Natural killer cell treated with Interleukin-12 subunit alpha and Interleukin-12 subunit beta and Interleukin-15 and Interleukin-18, amount 100 ng/mL, for 72 hours (primary cell): ENCODE measurements at regions not wholly inside any gene's neighbourhood (a gene's known extent, or its start where the extent isn't known, plus 50 kb on each side); places are given as distances from the start of the nearest gene placed in this dataset.

Source experiments
- ATAC-seq, 2 donors: fragments of 150-1000 bp; cut with Tn5 transposase in 1 of 2; sonication (Bioruptor Pico), chemical (Tn5 transposase) in 1 of 2; 2 replicates each; pipeline ENCODE4 v1.10.0; 2021
- DNase-seq: peaks from one replicate; pipeline ENCODE4 v3.0.0; 2022; ENCODE audit warnings: low spot score
- H3K27ac Mint-ChIP-seq, 2 donors: 1 replicate in 1 of 2; 2 replicates in 1 of 2; pipeline ENCODE4 v1.8.0; 2022; ENCODE audit warnings: mixed read lengths in 2 of 2, mild to moderate bottlenecking in 1 of 2, moderate library complexity in 1 of 2
- H3K27me3 Mint-ChIP-seq, 2 donors: 1 replicate in 1 of 2; 2 replicates in 1 of 2; pipeline ENCODE4 v1.8.0; 2022; ENCODE audit warnings: mixed read lengths in 2 of 2
- H3K36me3 Mint-ChIP-seq: one replicate; pipeline ENCODE4 v1.8.0; 2022; ENCODE audit warnings: mixed read lengths
- H3K4me1 Mint-ChIP-seq, 2 donors: 1 replicate in 1 of 2; 2 replicates in 1 of 2; pipeline ENCODE4 v1.8.0; 2022; ENCODE audit warnings: low read depth in 2 of 2, mixed read lengths in 2 of 2, mild to moderate bottlenecking in 1 of 2
- H3K4me3 Mint-ChIP-seq: one replicate; pipeline ENCODE4 v1.8.0; 2022; ENCODE audit warnings: mixed read lengths
- H3K9me3 Mint-ChIP-seq: 2 replicates; pipeline ENCODE4 v1.8.0; 2022; ENCODE audit warnings: mixed read lengths

DNA sequence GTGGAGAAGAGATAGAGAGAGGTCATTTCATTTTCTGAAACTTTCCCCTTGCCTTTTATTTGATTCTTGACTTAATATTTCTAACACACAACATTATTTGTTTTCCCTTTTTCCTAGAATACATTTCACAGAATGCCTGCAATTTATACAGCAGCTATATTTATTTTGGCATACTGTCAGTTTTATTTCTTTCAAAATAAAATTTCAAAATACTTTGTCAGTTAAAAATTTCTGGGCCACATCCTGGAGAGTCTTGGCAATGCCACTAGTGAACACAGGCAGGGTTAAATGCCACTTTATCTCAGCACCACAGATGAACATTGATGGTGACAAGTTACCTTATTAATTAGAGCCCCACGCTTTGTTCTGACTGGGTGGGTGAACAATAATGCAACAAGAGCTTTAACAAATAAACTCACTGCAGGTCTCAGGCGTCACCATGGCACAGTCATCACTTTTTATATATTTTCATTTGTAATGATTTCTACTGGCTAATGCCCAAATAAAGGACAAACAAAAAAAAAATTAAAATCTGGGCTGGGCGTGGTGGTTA lies 494.0 kb downstream of the KIF20B start:
- Mint-ChIP-seq H3K9me3 (peaks cover 4% of the 10 kb centered on the region), H3K27me3 (no peaks in the 10 kb centered on the region), H3K27ac (no peak overlapping the region), H3K36me3 (no peaks in the 10 kb centered on the region), H3K4me3 (no peak overlapping the region), H3K4me1 (no peaks in the 10 kb centered on the region)
- ATAC-seq (no peak), DNase-seq (no peak)

DNA sequence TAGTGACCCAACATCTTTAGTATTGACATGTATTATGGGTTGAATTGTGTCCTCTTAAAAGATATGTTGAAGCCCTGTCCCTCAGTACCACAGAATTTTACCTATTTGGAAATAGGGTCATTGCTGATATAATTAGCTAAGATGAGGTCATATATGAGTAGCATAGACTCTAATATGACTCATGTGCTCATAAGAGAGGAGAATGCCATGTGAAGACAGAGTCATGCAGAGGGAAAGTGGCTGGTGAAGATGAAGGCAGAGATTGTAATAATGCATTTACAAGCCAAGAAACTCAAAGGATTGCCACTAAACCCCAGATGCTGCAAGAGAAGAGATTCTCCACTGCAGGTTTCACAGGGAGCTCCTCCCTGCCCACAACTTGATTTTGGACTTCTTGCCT lies 496.4 kb downstream of the KIF20B start:
- Mint-ChIP-seq H3K27me3 (no peaks in the 10 kb centered on the region), H3K9me3 (no peaks in the 10 kb centered on the region), H3K4me1 (no peaks in the 10 kb centered on the region), H3K27ac (no peak overlapping the region), H3K36me3 (no peaks in the 10 kb centered on the region), H3K4me3 (no peak overlapping the region)
- no peak for ATAC-seq
- no peak for DNase-seq

DNA sequence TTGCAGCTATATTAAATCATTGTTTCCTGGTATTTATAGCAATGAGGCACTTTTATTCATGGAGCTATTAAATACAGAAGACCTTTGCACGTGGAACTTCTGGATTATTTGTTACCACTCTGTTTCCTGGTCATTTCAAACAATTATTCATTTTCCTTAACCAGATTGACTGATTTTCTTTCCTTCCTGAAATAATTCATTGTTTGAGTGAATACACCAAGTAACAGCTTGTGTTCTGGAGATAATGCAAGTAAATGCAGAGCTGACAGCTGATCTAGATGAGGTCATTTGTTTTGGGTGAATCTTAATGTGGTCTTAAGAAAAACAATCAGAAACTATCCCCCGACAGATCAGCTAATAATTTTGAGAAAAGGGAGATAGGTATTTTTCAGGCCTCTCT lies 497.7 kb downstream of the KIF20B start:
- Mint-ChIP-seq H3K36me3 (no peaks in the 10 kb centered on the region), H3K9me3 (peaks cover 3% of the 10 kb centered on the region), H3K27ac (no peak overlapping the region), H3K4me1 (no peaks in the 10 kb centered on the region), H3K4me3 (no peak overlapping the region), H3K27me3 (no peaks in the 10 kb centered on the region)
- DNase-seq (no peak), ATAC-seq (no peak)

DNA sequence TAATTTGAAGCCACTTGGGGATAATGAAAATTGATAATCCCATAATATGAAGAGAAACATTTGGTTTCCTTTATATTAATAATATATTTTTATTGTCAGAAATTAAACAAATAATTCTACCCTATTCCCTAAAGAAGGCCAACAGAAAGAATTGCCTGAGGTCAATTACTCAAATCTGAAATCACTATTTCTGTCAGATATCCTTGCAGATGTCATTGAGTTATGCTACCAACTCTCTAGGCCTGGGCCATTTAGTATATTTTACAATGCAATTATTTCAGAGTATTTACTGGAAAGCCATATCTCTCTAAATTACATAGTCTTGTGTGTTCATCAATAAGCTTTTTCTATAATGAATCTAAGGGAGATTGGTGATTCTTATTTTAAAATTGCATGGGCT lies 498.1 kb downstream of the KIF20B start:
- DNase-seq (no peak), ATAC-seq (no peak)
- Mint-ChIP-seq H3K4me1 (no peaks in the 10 kb centered on the region), H3K27ac (no peak overlapping the region), H3K4me3 (no peak overlapping the region), H3K27me3 (no peaks in the 10 kb centered on the region), H3K9me3 (peaks cover 3% of the 10 kb centered on the region), H3K36me3 (no peaks in the 10 kb centered on the region)

DNA sequence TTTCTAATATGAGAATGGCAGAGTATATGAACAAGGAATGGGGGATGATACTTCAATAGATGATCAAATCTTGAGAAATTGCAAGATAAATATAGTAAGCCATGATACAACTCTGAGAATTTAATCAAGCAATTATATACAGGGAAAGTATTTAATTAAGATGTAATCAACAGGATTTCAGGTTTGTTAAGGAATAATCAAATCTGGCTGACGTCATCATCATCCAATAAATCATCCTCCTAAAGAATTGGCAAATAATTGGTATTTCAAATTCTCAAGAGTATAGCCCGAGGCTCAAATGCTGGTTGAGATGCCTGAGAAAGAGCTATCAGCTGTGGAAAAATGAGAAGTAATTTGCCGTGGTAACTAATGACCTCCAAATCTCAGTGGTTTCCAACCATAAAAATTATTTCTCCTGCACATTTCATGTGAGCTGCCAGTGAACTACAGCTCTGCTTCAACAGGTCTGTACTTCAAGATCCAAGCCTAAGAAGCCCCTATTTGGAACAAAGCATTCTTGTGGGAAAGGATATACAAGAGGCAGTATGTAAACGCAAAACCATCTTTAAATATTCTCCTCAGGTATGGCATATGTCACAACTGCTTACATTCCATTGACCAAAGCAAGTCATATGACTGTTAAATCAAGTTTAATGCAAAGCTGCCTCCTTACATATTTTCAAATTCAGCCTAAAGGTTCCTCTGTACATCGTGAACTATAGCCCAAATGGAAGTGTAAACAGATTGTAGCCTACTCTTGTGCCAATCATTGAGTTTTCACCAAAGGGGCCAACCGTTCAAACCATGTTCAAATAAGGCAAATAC lies 503.0 kb downstream of the KIF20B start:
- ATAC-seq (no peak), DNase-seq (no peak)
- no peaks in the 10 kb centered on the region for H3K27me3 Mint-ChIP-seq
- no peak overlapping the region for H3K27ac Mint-ChIP-seq
- no peaks in the 10 kb centered on the region for H3K36me3 Mint-ChIP-seq
- H3K4me3 Mint-ChIP-seq: no peak overlapping the region
- H3K4me1 Mint-ChIP-seq: no peaks in the 10 kb centered on the region
- peaks cover 9% of the 10 kb centered on the region for H3K9me3 Mint-ChIP-seq

DNA sequence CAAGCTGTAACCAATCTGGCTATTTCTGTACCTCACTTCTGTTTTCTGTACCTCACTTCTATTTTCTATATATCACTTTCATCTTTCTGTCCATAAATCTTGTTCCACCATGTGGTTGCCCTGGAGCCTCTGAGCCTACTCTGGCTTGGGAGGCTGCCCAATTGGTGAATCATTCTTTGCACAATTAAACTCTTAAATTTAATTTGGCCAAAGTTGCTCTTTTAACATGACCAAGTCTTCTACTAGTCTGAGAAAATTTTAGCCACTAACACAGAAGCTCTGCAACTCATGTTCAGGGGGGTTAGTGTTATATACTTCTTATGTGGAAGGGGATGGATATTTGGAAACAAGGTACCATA lies 503.5 kb downstream of the KIF20B start:
- Mint-ChIP-seq H3K4me3 (no peak overlapping the region), H3K9me3 (peaks cover 12% of the 10 kb centered on the region)

DNA sequence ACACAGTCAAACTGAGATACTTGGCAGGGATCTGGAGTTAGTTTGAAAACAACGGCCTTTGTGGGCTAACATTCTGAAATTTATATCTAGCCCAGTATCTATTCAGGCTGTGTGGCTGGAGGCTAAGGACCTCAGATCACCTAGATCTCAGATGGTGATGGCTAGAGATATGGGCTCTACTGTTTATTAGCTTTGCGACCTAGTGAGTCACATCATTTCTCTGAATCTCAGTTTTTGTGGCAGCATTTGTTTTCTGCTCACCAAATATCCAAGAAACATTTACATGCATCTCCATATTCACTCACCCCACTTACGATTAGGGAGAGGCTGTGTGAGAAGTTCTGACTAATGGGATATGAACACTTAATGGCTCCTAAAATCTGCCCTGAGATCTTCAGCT lies 503.9 kb downstream of the KIF20B start:
- ATAC-seq (no peak), DNase-seq (no peak)
- no peak overlapping the region for H3K27ac Mint-ChIP-seq
- H3K9me3 Mint-ChIP-seq: peaks cover 12% of the 10 kb centered on the region
- H3K4me1 Mint-ChIP-seq: no peaks in the 10 kb centered on the region
- H3K36me3 Mint-ChIP-seq: no peaks in the 10 kb centered on the region
- no peak overlapping the region for H3K4me3 Mint-ChIP-seq
- H3K27me3 Mint-ChIP-seq: no peaks in the 10 kb centered on the region

More for the DNA sequence above, 503.5 kb downstream of the KIF20B start:
- Mint-ChIP-seq H3K27me3 (no peaks in the 10 kb centered on the region), H3K36me3 (no peaks in the 10 kb centered on the region), H3K27ac (no peak overlapping the region), H3K4me1 (no peaks in the 10 kb centered on the region)
- DNase-seq (no peak), ATAC-seq (no peak)

DNA sequence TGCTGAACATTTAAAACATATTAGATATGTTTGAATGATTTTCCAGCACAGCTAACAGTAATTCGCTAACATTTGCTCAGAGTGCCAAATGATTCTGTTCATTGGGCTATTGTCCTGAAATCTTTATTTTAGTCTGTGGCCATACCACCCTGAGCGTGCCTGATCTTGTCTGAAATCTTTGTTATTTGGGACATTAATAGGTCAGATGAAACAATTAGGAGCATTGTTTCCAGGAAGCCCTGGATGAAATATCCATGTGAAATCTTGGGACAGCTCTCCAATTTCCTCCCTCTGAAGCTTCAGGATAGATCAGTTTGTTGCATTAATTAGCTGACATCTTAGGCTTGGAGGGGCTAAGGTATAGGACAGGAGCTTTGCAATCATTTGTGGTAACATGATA lies 512.0 kb downstream of the KIF20B start:
- no peak for DNase-seq
- no peak overlapping the region for H3K27ac Mint-ChIP-seq
- peaks cover 12% of the 10 kb centered on the region for H3K9me3 Mint-ChIP-seq
- no peak for ATAC-seq
- no peaks in the 10 kb centered on the region for H3K4me1 Mint-ChIP-seq
- no peaks in the 10 kb centered on the region for H3K36me3 Mint-ChIP-seq
- H3K27me3 Mint-ChIP-seq: no peaks in the 10 kb centered on the region
- H3K4me3 Mint-ChIP-seq: no peak overlapping the region

DNA sequence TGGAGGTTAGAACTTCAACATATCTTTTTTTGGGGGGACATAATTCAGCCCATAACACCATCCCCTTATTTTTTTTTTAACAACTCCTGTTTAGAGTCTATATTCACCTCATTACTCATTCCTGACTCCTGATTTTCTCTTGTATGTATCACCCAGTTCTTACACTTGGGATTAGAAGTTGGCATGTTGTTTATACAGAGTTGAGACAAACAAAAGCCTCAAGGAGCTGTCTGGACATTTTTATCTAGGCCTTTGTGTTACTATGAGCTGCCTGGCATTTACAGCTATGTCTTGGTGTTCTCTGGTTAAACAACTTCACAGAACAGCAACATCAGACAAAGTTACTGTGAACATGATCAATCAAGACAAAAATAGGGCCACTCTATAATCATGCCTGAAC lies 517.5 kb downstream of the KIF20B start:
- Mint-ChIP-seq H3K9me3 (peaks cover 6% of the 10 kb centered on the region), H3K4me3 (no peak overlapping the region), H3K27ac (no peak overlapping the region), H3K4me1 (no peaks in the 10 kb centered on the region), H3K36me3 (no peaks in the 10 kb centered on the region), H3K27me3 (no peaks in the 10 kb centered on the region)
- ATAC-seq (no peak), DNase-seq (no peak)

DNA sequence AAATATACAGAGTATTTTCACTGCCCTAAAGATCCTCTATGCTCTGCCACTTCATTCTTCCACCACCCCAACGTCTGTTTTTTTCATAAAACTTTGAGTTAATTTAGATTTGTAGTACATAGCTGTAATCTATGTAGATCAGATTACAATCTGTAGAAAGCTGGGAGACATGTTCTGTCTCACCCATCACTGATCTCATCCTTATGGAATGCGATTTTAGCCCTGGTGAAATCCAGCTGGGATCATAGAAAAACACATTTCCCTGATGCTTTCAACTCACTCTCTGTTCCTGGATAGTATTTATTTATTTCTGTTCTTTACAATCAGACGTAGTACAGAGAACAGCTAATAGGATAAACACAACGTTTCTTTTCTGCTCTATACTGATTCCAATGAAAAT lies 521.0 kb downstream of the KIF20B start:
- Mint-ChIP-seq H3K9me3 (peaks cover 5% of the 10 kb centered on the region), H3K4me1 (no peaks in the 10 kb centered on the region), H3K4me3 (no peak overlapping the region), H3K27ac (no peak overlapping the region), H3K36me3 (no peaks in the 10 kb centered on the region), H3K27me3 (no peaks in the 10 kb centered on the region)
- DNase-seq: no peak
- ATAC-seq: no peak

DNA sequence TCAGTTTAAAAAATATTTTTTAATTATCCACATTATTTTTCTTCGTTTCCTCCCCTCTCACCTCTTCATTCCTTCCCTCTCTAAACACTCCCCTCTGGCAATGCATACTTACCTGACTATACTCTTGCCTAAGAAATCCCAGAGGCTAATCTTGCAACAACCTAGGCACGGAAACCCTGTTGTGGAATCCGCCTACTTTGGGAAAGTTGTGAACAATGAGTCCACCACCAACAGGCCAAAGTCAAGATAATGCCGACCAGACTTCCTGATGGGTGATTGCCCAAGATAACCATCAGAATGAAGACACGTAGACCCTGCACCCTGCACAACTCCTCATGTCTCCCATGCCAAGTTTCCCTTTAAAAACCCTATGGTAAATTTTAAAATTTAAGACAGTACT lies 521.5 kb downstream of the KIF20B start:
- H3K27me3 Mint-ChIP-seq: no peaks in the 10 kb centered on the region
- peaks cover 5% of the 10 kb centered on the region for H3K9me3 Mint-ChIP-seq
- ATAC-seq: no peak

DNA sequence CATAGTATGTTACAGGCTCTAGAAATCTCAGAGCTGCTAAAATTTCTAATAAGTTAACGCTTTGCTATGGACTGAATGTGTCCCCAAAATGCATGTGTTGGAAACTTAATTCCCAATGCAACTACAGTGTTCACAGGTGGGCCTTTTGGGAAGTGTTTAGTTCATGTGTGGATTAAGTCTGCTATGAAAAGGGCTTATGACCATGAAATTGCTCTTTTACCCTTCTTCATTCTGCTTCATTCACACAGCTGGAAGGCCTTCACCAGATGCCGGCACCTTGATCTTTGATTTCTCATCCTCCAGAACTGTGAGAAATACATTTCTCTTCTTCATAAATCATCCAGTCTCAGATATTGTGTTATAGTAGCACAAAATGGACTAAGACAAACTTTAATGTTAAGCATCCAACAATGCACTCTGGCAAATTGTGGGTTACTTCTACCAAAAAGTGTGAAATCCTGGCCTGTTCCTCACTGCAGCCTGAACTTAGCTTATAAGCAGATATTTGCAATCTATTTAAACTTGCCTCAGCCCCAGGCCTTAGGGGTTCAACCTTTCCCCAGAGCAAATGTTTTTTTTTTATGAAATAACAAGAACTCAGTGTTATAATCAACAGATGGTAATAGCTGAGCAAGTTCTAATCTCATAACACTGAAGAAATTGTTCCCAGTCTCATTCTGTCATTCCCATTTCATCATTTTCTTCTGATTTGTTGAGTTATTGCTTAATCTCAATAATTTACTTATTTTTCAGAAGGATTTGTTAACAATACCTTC lies 523.6 kb downstream of the KIF20B start:
- DNase-seq (no peak), ATAC-seq (no peak)
- Mint-ChIP-seq H3K9me3 (peaks cover 15% of the 10 kb centered on the region), H3K4me3 (no peak overlapping the region), H3K27me3 (no peaks in the 10 kb centered on the region), H3K4me1 (no peaks in the 10 kb centered on the region), H3K36me3 (peaks cover 4% of the 10 kb centered on the region), H3K27ac (no peak overlapping the region)

More for the DNA sequence above, 521.5 kb downstream of the KIF20B start:
- DNase-seq: no peak
- Mint-ChIP-seq H3K36me3 (no peaks in the 10 kb centered on the region), H3K27ac (no peak overlapping the region), H3K4me3 (no peak overlapping the region), H3K4me1 (no peaks in the 10 kb centered on the region)

DNA sequence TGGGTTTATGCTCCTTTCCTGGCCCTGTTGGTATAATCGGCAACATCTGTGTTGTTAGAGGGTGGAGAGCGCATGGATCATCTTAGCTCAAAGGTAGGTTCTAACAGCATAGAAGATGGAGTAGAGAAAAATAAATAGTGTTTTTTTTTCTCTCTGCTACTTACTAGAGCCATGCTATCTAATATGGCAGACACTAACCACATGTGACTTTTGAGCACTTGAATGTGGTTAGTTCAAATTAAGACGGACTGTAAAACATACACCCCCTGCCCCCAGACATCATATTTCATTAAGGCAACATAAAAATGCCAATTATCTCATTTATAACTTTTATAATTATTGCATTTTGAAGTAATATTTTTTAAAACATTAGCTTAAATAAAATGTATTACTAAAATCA lies 525.1 kb downstream of the KIF20B start:
- Mint-ChIP-seq H3K27ac (no peak overlapping the region), H3K36me3 (peaks cover 4% of the 10 kb centered on the region), H3K27me3 (no peaks in the 10 kb centered on the region), H3K9me3 (peaks cover 23% of the 10 kb centered on the region), H3K4me3 (no peak overlapping the region), H3K4me1 (no peaks in the 10 kb centered on the region)
- DNase-seq (no peak), ATAC-seq (no peak)

DNA sequence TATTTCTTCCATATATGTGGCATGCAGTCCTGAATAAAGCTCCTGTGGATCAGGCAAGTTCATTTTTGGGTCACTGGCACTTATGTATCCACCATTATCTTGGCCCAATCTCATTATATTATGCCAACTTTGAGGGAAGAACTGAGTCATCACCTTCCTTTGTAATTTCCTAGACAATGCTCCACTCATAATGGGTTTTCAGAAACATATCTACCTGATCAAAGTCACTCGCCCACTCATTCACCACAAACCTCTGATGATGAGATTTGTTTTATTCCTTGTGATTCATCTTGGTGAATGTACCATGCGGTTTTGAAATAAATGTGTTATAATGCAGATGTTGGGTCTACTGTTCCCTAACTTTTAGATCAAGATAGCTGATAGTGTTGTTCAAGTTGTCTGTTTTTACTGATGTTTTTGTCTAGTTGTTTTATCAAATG lies 525.8 kb downstream of the KIF20B start:
- Mint-ChIP-seq H3K4me1 (no peaks in the 10 kb centered on the region), H3K27me3 (no peaks in the 10 kb centered on the region), H3K27ac (no peak overlapping the region), H3K36me3 (peaks cover 4% of the 10 kb centered on the region), H3K9me3 (peaks cover 29% of the 10 kb centered on the region), H3K4me3 (no peak overlapping the region)
- no peak for ATAC-seq
- DNase-seq: no peak
